Smooth muscle cell (in vitro differentiated cells): ENCODE measurements at regions not wholly inside any gene's neighbourhood (a gene's known extent, or its start where the extent isn't known, plus 50 kb on each side); places are given as distances from the start of the nearest gene placed in this dataset.
A peak's percentile ranks its signal among the peaks of the same experiment; 100 is the strongest.

ENCODE experiments used
- DNase-seq: peaks from one replicate; lab custom pipeline; 2025; ENCODE audit not compliant: unreplicated experiment; lab: John Stamatoyannopoulos, UW
- H2AFZ ChIP-seq: fragments of 200-600 bp; sonication (generic); 2 replicates; pipeline ENCODE4 v1.6.0; 2016; ENCODE audit warnings: antibody characterized with exemption, low read depth, mild to moderate bottlenecking
- H3F3A ChIP-seq: fragments of 200-600 bp; sonication (generic); 2 replicates; pipeline ENCODE4 v1.6.0; 2017; ENCODE audit warnings: antibody characterized with exemption, low read depth
- H3K27ac ChIP-seq: fragments of 200-600 bp; sonication (generic); 2 replicates; pipeline ENCODE4 v1.5.1; 2016; ENCODE audit warnings: low read depth, mild to moderate bottlenecking
- H3K27me3 ChIP-seq: fragments of 200-600 bp; sonication (generic); 2 replicates; pipeline ENCODE4 v1.6.1; 2016; ENCODE audit warnings: low read depth, mild to moderate bottlenecking
- H3K36me3 ChIP-seq: fragments of 200-600 bp; sonication (generic); 2 replicates; pipeline ENCODE4 v1.5.1; 2016; ENCODE audit warnings: low read depth
- H3K4me1 ChIP-seq: fragments of 200-600 bp; sonication (generic); 2 replicates; pipeline ENCODE4 v1.5.1; 2016; ENCODE audit warnings: low read depth
- H3K4me2 ChIP-seq: fragments of 200-600 bp; sonication (generic); 2 replicates; pipeline ENCODE4 v1.6.0; 2016; ENCODE audit warnings: mild to moderate bottlenecking
- H3K4me3 ChIP-seq: fragments of 200-600 bp; sonication (generic); 2 replicates; pipeline ENCODE4 v1.5.1; 2016; ENCODE audit warnings: mild to moderate bottlenecking
- H3K79me2 ChIP-seq: fragments of 200-600 bp; sonication (generic); 2 replicates; pipeline ENCODE4 v1.6.0; 2016; ENCODE audit warnings: low read depth, mild to moderate bottlenecking
- H3K9ac ChIP-seq: fragments of 200-600 bp; sonication (generic); 2 replicates; pipeline ENCODE4 v1.6.0; 2016; ENCODE audit warnings: low read depth
- H3K9me3 ChIP-seq: fragments of 200-600 bp; sonication (generic); replicated peaks from 2 replicates; pipeline ENCODE4 v1.5.1; 2016; ENCODE audit warnings: low read depth
- H4K20me1 ChIP-seq: fragments of 200-600 bp; sonication (generic); 2 replicates; pipeline ENCODE4 v1.6.0; 2016; ENCODE audit warnings: low read depth
- CTCF ChIP-seq: fragments of 200-600 bp; sonication (generic); IDR thresholded peaks from 2 replicates; pipeline ENCODE4 v1.5.1; 2017; ENCODE audit warnings: borderline replicate concordance, mild to moderate bottlenecking, antibody characterized with exemption; ENCODE audit not compliant: insufficient read depth, poor library complexity, severe bottlenecking
- WGBS: methylation state at CpG from one replicate; pipeline ENCODE4 v1.1.7; 2016; ENCODE audit warnings: low lambda C conversion rate; 5-methylcytosine and 5-hydroxymethylcytosine counted together

- H3K4me2 ChIP-seq: no peak overlapping the region
- no peaks in the 10 kb centered on the region for H3K9me3 ChIP-seq
- H3K27ac ChIP-seq: peak overlapping the region; percentile 30
- H3K4me1 ChIP-seq: no peaks in the 10 kb centered on the region
- H3F3A ChIP-seq: no peaks in the 10 kb centered on the region
- H2AFZ ChIP-seq: no peak overlapping the region
- H3K27me3 ChIP-seq: no peaks in the 10 kb centered on the region
- no peak for DNase-seq
- no peaks in the 10 kb centered on the region for H3K36me3 ChIP-seq
- 87% methylated on average over 16 of the region's 16 CpGs for WGBS
- no peak overlapping the region for H3K9ac ChIP-seq
- no peak overlapping the region for H3K4me3 ChIP-seq
- H4K20me1 ChIP-seq: no peaks in the 10 kb centered on the region
- no peaks in the 10 kb centered on the region for H3K79me2 ChIP-seq
- TF ChIP-seq CTCF: no peak
Measured at GRCh38 chr9:124137009-124137943, 120.5 kb upstream of the NEK6 start.

GRCh38 chr9:124137944-124138335 lies 119.8 kb upstream of the NEK6 start:
- no peaks in the 10 kb centered on the region for H3K9me3 ChIP-seq
- H3K9ac ChIP-seq: no peak overlapping the region
- H3F3A ChIP-seq: no peaks in the 10 kb centered on the region
- WGBS: 84% methylated on average over 3 of the region's 3 CpGs
- H3K27me3 ChIP-seq: no peaks in the 10 kb centered on the region
- H3K4me2 ChIP-seq: no peak overlapping the region
- no peak for TF ChIP-seq CTCF
- H3K4me1 ChIP-seq: no peaks in the 10 kb centered on the region
- H3K79me2 ChIP-seq: no peaks in the 10 kb centered on the region
- H3K36me3 ChIP-seq: no peaks in the 10 kb centered on the region
- H3K4me3 ChIP-seq: no peak overlapping the region
- H4K20me1 ChIP-seq: no peaks in the 10 kb centered on the region
- H2AFZ ChIP-seq: no peak overlapping the region
- H3K27ac ChIP-seq: peak overlapping the region; percentile 30
- DNase-seq: no peak

GRCh38 chr9:124139001-124139400 lies 118.7 kb upstream of the NEK6 start:
- H4K20me1 ChIP-seq: no peaks in the 10 kb centered on the region
- H3K27me3 ChIP-seq: no peaks in the 10 kb centered on the region
- no peaks in the 10 kb centered on the region for H3K4me1 ChIP-seq
- H3K36me3 ChIP-seq: no peaks in the 10 kb centered on the region
- H3F3A ChIP-seq: no peaks in the 10 kb centered on the region
- 11% methylated on average over 1 of the region's 1 CpG for WGBS
- H3K79me2 ChIP-seq: no peaks in the 10 kb centered on the region
- no peak for TF ChIP-seq CTCF
- DNase-seq: no peak
- no peak overlapping the region for H2AFZ ChIP-seq
- H3K9me3 ChIP-seq: no peaks in the 10 kb centered on the region
- H3K4me3 ChIP-seq: no peak overlapping the region
- H3K4me2 ChIP-seq: peak overlapping the region; percentile 37
- H3K27ac ChIP-seq: peak overlapping the region; percentile 55
- H3K9ac ChIP-seq: no peak overlapping the region
